Activated T-cell treated with anti-CD3 and anti-CD28 coated beads, Interleukin-2, amount 50 U/mL, for 72 hours (primary cell): ENCODE measurements at regions not wholly inside any gene's neighbourhood (a gene's known extent, or its start where the extent isn't known, plus 50 kb on each side); places are given as distances from the start of the nearest gene placed in this dataset.

ENCODE experiments used
- ATAC-seq, 2 donors: fragments of 150-1000 bp; cut with Tn5 transposase; replicated peaks in 1 of 2; 2 replicates each; pipeline ENCODE4 v1.10.0; 2021; ENCODE audit warnings: moderate library complexity in 2 of 2, mild to moderate bottlenecking in 1 of 2
- DNase-seq, 2 donors: peaks; one replicate each; pipeline ENCODE4 v3.0.0; 2021 to 2022; ENCODE audit warnings: mixed read lengths in 1 of 2
- H3K27ac Mint-ChIP-seq: one replicate; pipeline ENCODE4 v1.8.0; 2022; ENCODE audit warnings: mild to moderate bottlenecking, moderate library complexity, mixed read lengths
- H3K27me3 Mint-ChIP-seq: one replicate; pipeline ENCODE4 v1.8.0; 2022; ENCODE audit warnings: low read depth, mixed read lengths
- H3K36me3 Mint-ChIP-seq, 2 donors: one replicate each; pipeline ENCODE4 v1.8.0; 2022; ENCODE audit warnings: mixed read lengths in 2 of 2, mild to moderate bottlenecking in 1 of 2; ENCODE audit not compliant: insufficient read depth in 2 of 2
- H3K4me1 Mint-ChIP-seq: one replicate; pipeline ENCODE4 v1.8.0; 2022; ENCODE audit warnings: low read depth, mixed read lengths
- H3K4me3 Mint-ChIP-seq, 2 donors: one replicate each; pipeline ENCODE4 v1.8.0; 2022; ENCODE audit warnings: mild to moderate bottlenecking in 2 of 2, mixed read lengths in 2 of 2, moderate library complexity in 2 of 2
- H3K9me3 Mint-ChIP-seq, 2 donors: one replicate each; pipeline ENCODE4 v1.8.0; 2022; ENCODE audit warnings: mixed read lengths in 2 of 2

- H3K9me3 Mint-ChIP-seq = peaks cover 7 to 8% of the 10 kb centered on the region in 2 donors
- no peak overlapping the region for H3K27ac Mint-ChIP-seq
- no peak for DNase-seq
- H3K27me3 Mint-ChIP-seq = no peaks in the 10 kb centered on the region
- H3K4me1 Mint-ChIP-seq = no peaks in the 10 kb centered on the region
- ATAC-seq = no peak
- H3K36me3 Mint-ChIP-seq = no peaks in the 10 kb centered on the region
- H3K4me3 Mint-ChIP-seq = no peak overlapping the region
Measured at GRCh38 chr9:106502930-106503329, 360.0 kb upstream of the ZNF462 start.

- DNase-seq (no peak), ATAC-seq (peak; percentile 48 to 64)
- H3K27me3 Mint-ChIP-seq = no peaks in the 10 kb centered on the region
- no peaks in the 10 kb centered on the region for H3K4me1 Mint-ChIP-seq
- peaks cover 7 to 8% of the 10 kb centered on the region in 2 donors for H3K9me3 Mint-ChIP-seq
- no peak overlapping the region for H3K27ac Mint-ChIP-seq
- no peak overlapping the region for H3K4me3 Mint-ChIP-seq
- no peaks in the 10 kb centered on the region for H3K36me3 Mint-ChIP-seq
Measured at GRCh38 chr9:106503759-106504158, 359.2 kb upstream of the ZNF462 start.

DNA sequence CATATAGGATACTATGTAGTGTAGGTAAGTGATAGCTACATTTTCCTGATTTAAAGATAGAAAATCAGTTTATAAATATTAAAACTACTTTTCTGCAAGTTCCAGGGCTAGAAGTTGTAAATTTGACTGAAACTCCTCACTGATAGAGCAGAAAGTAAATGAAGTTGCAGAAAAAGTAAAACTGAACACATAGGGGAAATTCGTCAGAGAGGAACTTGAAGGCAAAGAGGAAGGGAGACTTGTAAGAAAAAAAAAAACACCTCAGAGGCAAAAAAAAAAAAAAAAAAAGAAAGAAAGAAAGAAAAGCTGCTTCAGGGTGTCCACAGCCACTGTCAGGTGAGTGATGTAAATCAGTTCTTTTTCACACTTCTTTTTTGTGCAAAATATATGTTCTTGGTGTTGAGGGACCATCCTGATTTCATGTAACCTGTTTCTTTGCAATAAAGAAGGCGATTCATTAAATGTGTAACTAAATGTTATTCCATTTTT is 336.2 kb upstream of the ZNF462 start:
- DNase-seq (no peak), ATAC-seq (no peak)
- H3K27me3 Mint-ChIP-seq = no peaks in the 10 kb centered on the region
- peaks cover 4 to 6% of the 10 kb centered on the region in 2 donors for H3K9me3 Mint-ChIP-seq
- no peaks in the 10 kb centered on the region for H3K36me3 Mint-ChIP-seq
- no peak overlapping the region for H3K27ac Mint-ChIP-seq
- no peaks in the 10 kb centered on the region for H3K4me1 Mint-ChIP-seq
- H3K4me3 Mint-ChIP-seq = no peak overlapping the region

- Mint-ChIP-seq H3K4me3 (no peak overlapping the region), H3K4me1 (no peaks in the 10 kb centered on the region), H3K36me3 (no peaks in the 10 kb centered on the region), H3K27ac (no peak overlapping the region), H3K27me3 (no peaks in the 10 kb centered on the region), H3K9me3 (peaks cover 0 to 6% of the 10 kb centered on the region in 2 donors)
- ATAC-seq (no peak), DNase-seq (no peak)
Measured at GRCh38 chr9:106528158-106528557, 334.8 kb upstream of the ZNF462 start.

- no peak overlapping the region for H3K27ac Mint-ChIP-seq
- DNase-seq = no peak
- H3K36me3 Mint-ChIP-seq = no peaks in the 10 kb centered on the region
Measured at GRCh38 chr9:106529616-106530015, 333.4 kb upstream of the ZNF462 start.

GRCh38 chr9:106531491-106531890 is 331.5 kb upstream of the ZNF462 start:
- H3K27ac Mint-ChIP-seq = no peak overlapping the region
- no peaks in the 10 kb centered on the region for H3K4me1 Mint-ChIP-seq
- ATAC-seq (no peak), DNase-seq (no peak)
- H3K4me3 Mint-ChIP-seq = no peak overlapping the region
- peaks cover 0 to 10% of the 10 kb centered on the region in 2 donors for H3K9me3 Mint-ChIP-seq
- H3K27me3 Mint-ChIP-seq = no peaks in the 10 kb centered on the region
- H3K36me3 Mint-ChIP-seq = no peaks in the 10 kb centered on the region

More at GRCh38 chr9:106529616-106530015, 333.4 kb upstream of the ZNF462 start:
- Mint-ChIP-seq H3K4me1 (no peaks in the 10 kb centered on the region), H3K9me3 (peaks cover 0 to 5% of the 10 kb centered on the region in 2 donors), H3K4me3 (no peak overlapping the region), H3K27me3 (no peaks in the 10 kb centered on the region)
- ATAC-seq = no peak

GRCh38 chr9:106532306-106533015 is 330.5 kb upstream of the ZNF462 start:
- Mint-ChIP-seq H3K27me3 (no peaks in the 10 kb centered on the region), H3K9me3 (peaks cover 0 to 8% of the 10 kb centered on the region in 2 donors), H3K27ac (no peak overlapping the region), H3K4me3 (no peak overlapping the region), H3K4me1 (no peaks in the 10 kb centered on the region), H3K36me3 (no peaks in the 10 kb centered on the region)
- ATAC-seq (no peak), DNase-seq (no peak)

- no peaks in the 10 kb centered on the region for H3K27me3 Mint-ChIP-seq
- DNase-seq = no peak
- no peaks in the 10 kb centered on the region for H3K36me3 Mint-ChIP-seq
- ATAC-seq = no peak
- H3K4me3 Mint-ChIP-seq = no peak overlapping the region
- no peaks in the 10 kb centered on the region for H3K4me1 Mint-ChIP-seq
- H3K27ac Mint-ChIP-seq = no peak overlapping the region
- peaks cover 0 to 8% of the 10 kb centered on the region in 2 donors for H3K9me3 Mint-ChIP-seq
Measured at GRCh38 chr9:106534800-106535199, 328.2 kb upstream of the ZNF462 start.

DNA sequence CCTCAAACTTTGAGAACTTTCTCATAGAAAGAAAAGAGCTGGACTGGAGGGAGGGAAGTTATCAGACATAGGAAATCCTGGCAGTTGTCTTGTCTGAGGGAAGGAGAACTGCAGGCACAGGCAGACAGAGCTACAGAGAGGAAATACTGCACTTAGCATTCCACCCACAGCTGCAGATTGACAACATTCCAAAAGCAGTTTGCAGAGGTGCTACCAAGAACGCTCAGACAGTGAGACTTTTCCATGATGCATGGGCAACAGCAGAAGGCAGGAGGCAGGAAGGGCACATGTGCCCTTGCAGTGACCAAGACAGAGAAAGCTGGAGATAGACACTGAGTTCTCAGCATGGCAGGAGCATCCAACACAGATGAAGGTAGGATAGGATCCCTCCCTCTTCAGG is 327.5 kb upstream of the ZNF462 start:
- Mint-ChIP-seq H3K9me3 (peaks cover 1 to 8% of the 10 kb centered on the region in 2 donors), H3K36me3 (no peaks in the 10 kb centered on the region), H3K27ac (no peak overlapping the region), H3K4me3 (no peak overlapping the region), H3K27me3 (no peaks in the 10 kb centered on the region), H3K4me1 (no peaks in the 10 kb centered on the region)
- DNase-seq (no peak), ATAC-seq (no peak)

DNA sequence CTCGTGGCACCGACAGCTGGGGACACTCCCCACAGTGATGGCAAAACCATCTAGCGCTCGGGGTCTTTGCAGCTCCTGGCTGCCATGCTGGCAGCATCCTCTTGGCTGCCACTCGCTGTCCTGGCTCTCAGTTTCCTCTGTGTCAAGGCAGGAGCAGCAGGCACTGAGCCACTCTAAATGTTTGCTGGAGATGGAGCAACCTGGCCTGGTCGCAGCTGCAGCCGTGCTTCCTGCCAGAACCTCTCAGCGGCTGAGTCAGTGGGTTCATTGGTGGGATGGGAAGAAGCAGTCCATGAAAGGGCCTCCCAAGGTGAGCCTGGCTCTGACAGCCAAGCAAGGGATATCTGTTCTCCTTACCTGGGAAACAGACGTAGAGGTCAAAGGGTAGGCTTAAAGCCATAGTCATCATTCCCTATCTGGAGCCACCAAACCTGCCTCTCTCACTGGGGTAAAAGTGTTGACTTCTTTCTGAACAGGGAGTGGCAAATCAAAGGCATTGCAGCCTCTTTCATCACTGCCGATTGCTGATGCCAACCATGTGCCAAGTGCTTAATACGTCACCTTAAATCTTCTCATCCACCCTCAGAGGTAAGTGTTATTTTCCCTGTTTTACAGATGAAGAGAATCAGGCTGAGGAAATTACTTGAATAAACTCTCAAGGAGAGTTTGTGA is 304.8 kb upstream of the ZNF462 start:
- no peak for ATAC-seq
- Mint-ChIP-seq H3K4me3 (no peak overlapping the region), H3K4me1 (no peaks in the 10 kb centered on the region)

GRCh38 chr9:106560540-106560939 is 302.4 kb upstream of the ZNF462 start:
- Mint-ChIP-seq H3K36me3 (peaks cover 0 to 2% of the 10 kb centered on the region in 2 donors), H3K27ac (no peak overlapping the region), H3K4me1 (no peaks in the 10 kb centered on the region), H3K27me3 (no peaks in the 10 kb centered on the region), H3K4me3 (no peak overlapping the region), H3K9me3 (peaks cover 5 to 7% of the 10 kb centered on the region in 2 donors)
- no peak for ATAC-seq
- DNase-seq = no peak

More for the DNA sequence above, 304.8 kb upstream of the ZNF462 start:
- Mint-ChIP-seq H3K27ac (no peak overlapping the region), H3K9me3 (peaks cover 7 to 9% of the 10 kb centered on the region in 2 donors), H3K36me3 (peaks cover 0 to 2% of the 10 kb centered on the region in 2 donors), H3K27me3 (no peaks in the 10 kb centered on the region)
- DNase-seq = no peak

- Mint-ChIP-seq H3K4me3 (no peak overlapping the region), H3K4me1 (no peaks in the 10 kb centered on the region), H3K36me3 (no peaks in the 10 kb centered on the region), H3K9me3 (peaks cover 3 to 15% of the 10 kb centered on the region in 2 donors), H3K27ac (no peak overlapping the region), H3K27me3 (no peaks in the 10 kb centered on the region)
- no peak for DNase-seq
- no peak for ATAC-seq
Measured at GRCh38 chr9:106575823-106576222, 287.1 kb upstream of the ZNF462 start.

DNA sequence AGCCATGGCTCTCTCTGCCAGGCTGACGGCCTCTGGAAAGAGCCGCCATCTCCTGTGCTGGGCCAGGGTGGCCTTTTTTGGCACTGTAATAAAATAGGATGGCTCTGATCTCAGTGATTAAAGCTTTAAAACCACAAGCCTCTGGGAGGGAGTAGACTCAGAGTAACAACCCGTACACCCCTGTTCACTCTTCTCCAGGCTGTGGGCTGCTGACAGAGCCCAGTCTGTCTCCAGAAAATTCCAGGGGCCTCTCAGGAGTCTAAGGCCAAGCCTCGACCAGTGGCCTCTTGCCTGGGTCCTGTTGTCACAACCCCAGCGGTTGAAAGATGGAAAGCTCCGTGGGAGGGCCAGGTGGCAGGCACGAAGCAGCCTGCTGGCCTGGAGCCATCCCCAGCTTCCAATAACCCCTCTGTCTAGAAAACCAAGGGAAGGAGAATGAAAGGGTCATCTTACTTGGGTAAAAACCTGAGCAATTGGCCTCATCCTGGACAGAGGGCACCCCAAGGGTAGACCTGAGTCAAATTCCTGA is 286.7 kb upstream of the ZNF462 start:
- no peak overlapping the region for H3K27ac Mint-ChIP-seq
- ATAC-seq = no peak
- no peaks in the 10 kb centered on the region for H3K36me3 Mint-ChIP-seq
- no peak overlapping the region for H3K4me3 Mint-ChIP-seq
- H3K27me3 Mint-ChIP-seq = no peaks in the 10 kb centered on the region
- DNase-seq = no peak
- H3K4me1 Mint-ChIP-seq = no peaks in the 10 kb centered on the region
- H3K9me3 Mint-ChIP-seq = peaks cover 3 to 15% of the 10 kb centered on the region in 2 donors
